Lower leg skin (tissue), 4 donors: ENCODE measurements at regions not wholly inside any gene's neighbourhood (a gene's known extent, or its start where the extent isn't known, plus 50 kb on each side); places are given as distances from the start of the nearest gene placed in this dataset.

Experiments used
- DNase-seq, 2 donors: peaks; one replicate each; pipeline ENCODE4 v3.0.0-alpha.2; 2019; ENCODE audit warnings: low spot score in 2 of 2
- H3K4me3 ChIP-seq: fragments of 200-600 bp; sonication (generic); 2 replicates; pipeline ENCODE4 v1.5.1; 2017; ENCODE audit warnings: mild to moderate bottlenecking, low read depth; ENCODE audit not compliant: poor library complexity, severe bottlenecking
- CTCF ChIP-seq, 3 donors: fragments of 450-650 bp; IDR thresholded peaks; one replicate each; pipeline ENCODE4 v1.5.1; 2016; ENCODE audit warnings: antibody characterized with exemption in 3 of 3, mild to moderate bottlenecking in 3 of 3, moderate library complexity in 2 of 3
- POLR2A ChIP-seq, 2 donors: fragments of 450-650 bp; IDR thresholded peaks; one replicate each; pipeline ENCODE4 v1.6.1; 2016 to 2017; ENCODE audit warnings: antibody characterized with exemption in 2 of 2, mild to moderate bottlenecking in 1 of 2, moderate library complexity in 1 of 2
- WGBS, 2 donors: methylation state at CpG; one replicate each; pipeline ENCODE4 v1.1.5; 2018; 5-methylcytosine and 5-hydroxymethylcytosine counted together
- intact Hi-C: fragments of 100-400 bp; cut with DNase I; formaldehyde crosslinking; loops from one replicate; pipeline ENCODE4 v1.15.0; 2023; ENCODE audit warnings: low total_unique reads

GRCh38 chr2:156147594-156148330 is 184.8 kb downstream of the NR4A2 start:
- no peak for DNase-seq
- no peak overlapping the region for H3K4me3 ChIP-seq
- WGBS, 2 donors, result 26 to 33% methylated on average over 4 of the region's 4 CpGs
- TF ChIP-seq CTCF (IDR thresholded peaks at IDR 0.05), result no peak
- TF ChIP-seq POLR2A (IDR thresholded peaks at IDR 0.05), result no peak
- intact Hi-C loops, result no loop called here

DNA sequence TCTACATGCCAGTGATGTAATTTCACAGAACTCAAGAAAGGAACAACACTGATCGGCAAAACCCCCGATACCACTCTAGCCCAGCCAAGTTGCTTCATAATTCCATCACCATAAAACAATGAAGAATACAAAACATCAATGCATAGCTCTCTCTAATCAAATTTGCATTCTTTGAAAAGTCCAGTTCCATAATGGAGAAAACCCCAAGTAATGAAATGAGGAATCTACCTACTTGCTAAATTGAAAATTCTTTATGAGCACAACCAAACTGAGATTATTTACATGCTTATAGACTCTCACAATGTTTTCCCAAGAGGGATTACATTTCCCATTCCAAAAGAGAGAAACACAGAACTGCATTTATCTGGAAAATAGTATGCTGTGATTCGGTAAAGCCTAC is 186.5 kb downstream of the NR4A2 start:
- H3K4me3 ChIP-seq, result no peak overlapping the region
- intact Hi-C loops, result no loop called here

DNA sequence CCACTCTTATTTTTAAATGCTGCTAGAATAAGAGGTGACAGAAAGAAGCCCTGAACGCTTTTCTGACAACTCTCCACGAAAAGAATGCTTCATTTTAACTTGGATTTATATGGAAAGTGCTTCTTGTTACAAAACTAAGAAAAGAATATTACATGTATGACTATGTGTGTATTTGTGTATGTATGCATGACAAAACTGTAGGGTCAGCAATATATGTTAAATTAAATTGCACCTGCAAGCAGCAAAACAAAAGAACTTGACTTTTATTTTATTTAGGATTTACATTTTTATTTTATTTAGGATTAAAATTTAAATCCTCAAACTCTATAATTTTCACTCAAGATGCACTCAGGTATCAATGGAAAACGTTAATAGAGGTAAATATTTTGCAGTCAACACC is 187.1 kb downstream of the NR4A2 start:
- no peak for DNase-seq
- no peak for TF ChIP-seq CTCF (IDR thresholded peaks at IDR 0.05)
- no peak for TF ChIP-seq POLR2A (IDR thresholded peaks at IDR 0.05)
- intact Hi-C loops, result no loop called here
- 68 to 75% methylated on average over 3 of the region's 3 CpGs for WGBS, 2 donors
- H3K4me3 ChIP-seq, result no peak overlapping the region

More for the DNA sequence above, 186.5 kb downstream of the NR4A2 start:
- WGBS, 2 donors, result 75 to 87% methylated on average over 3 of the region's 3 CpGs
- DNase-seq, result no peak
- no peak for TF ChIP-seq POLR2A (IDR thresholded peaks at IDR 0.05)
- no peak for TF ChIP-seq CTCF (IDR thresholded peaks at IDR 0.05)

DNA sequence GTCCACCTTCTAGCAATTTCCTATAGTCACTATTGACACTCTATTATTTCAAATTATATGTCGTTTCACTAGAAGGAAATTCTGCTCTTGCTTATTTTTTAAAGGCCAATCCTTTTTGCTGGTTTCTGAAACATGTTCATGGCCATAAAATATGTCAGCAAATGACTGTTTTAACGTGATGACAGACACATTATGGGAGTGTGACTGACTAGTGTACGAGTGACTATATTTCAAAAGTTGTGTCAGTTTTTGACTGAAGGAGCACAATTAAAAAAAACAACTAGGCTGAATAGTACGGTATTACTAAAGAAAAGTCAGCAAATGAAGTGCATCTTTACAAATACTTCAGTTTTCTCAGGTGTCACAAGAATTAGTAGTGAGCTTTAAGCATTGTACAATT is 196.0 kb downstream of the NR4A2 start:
- TF ChIP-seq CTCF (IDR thresholded peaks at IDR 0.05), result no peak
- TF ChIP-seq POLR2A (IDR thresholded peaks at IDR 0.05), result no peak
- H3K4me3 ChIP-seq, result no peak overlapping the region
- no peak for DNase-seq
- 48 to 52% methylated on average over 4 of the region's 4 CpGs for WGBS, 2 donors
- intact Hi-C loops, result no loop called here

DNA sequence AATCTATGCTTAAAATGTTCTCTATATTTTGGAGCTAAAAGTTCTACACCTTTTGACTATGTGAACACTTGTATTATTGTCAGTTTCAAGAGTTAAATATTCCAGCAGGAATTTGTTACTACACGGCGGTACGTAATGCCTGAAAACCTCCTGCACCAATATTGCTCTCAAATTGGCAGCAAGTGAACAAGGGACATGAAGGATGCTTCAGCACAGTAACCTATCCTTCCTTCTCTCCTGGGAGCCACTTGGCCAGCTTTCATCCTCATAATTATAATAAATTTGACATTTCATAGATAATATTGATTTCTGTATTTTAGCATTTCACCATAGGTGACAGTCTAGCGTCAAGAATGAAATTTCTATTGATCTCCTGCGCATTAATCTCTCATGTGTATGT is 197.6 kb downstream of the NR4A2 start:
- intact Hi-C loops, result no loop called here
- no peak for TF ChIP-seq POLR2A (IDR thresholded peaks at IDR 0.05)
- TF ChIP-seq CTCF (IDR thresholded peaks at IDR 0.05), result no peak
- no peak for DNase-seq
- no peak overlapping the region for H3K4me3 ChIP-seq
- WGBS, 2 donors, result 88 to 91% methylated on average over 5 of the region's 5 CpGs

DNA sequence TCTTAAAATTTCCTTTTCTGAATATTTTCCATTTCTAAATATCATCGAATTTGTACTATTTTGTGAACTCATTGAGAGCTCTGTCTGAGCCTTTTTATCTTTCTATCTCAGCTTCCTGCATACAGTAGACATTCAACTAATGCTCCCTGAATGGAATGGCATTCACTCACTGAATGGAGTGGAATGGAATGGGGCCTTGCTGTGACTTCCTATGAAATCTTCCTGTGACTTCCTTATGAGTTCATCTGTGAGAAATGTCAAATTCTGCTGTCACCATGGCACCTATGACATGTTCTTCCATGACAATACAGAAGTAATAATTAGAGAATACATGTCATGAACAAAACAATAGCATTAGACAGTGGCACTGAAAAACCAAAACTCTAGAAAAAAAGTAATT is 199.6 kb downstream of the NR4A2 start:
- intact Hi-C loops, result no loop called here
- no peak overlapping the region for H3K4me3 ChIP-seq
- no peak for DNase-seq
- WGBS, 2 donors, result 82 to 91% methylated on average over 1 of the region's 1 CpG
- TF ChIP-seq POLR2A (IDR thresholded peaks at IDR 0.05), result no peak
- no peak for TF ChIP-seq CTCF (IDR thresholded peaks at IDR 0.05)
